NCI-H187 treated with DMSO at 0.1 percent for 48 hours (cell line): ENCODE measurements at regions not wholly inside any gene's neighbourhood (a gene's known extent, or its start where the extent isn't known, plus 50 kb on each side); places are given as distances from the start of the nearest gene placed in this dataset.
"Not testable (repeated sequence)": the region's sequence is repeated elsewhere in the genome, so short reads cannot be mapped to it uniquely, and the experiment has no call there.

Source experiments
- DNase-seq: peaks from one replicate; lab custom pipeline; 2025; lab: John Stamatoyannopoulos, UW

- no peak for DNase-seq
Observed at GRCh38 chr6:4459032-4459431, 317.2 kb upstream of the CDYL start.

GRCh38 chr6:4451718-4452117 lies 316.3 kb upstream of the ECI2 start:
- no peak for DNase-seq

- no peak for DNase-seq
Observed at GRCh38 chr6:4451081-4451480, 315.7 kb upstream of the ECI2 start.

DNA sequence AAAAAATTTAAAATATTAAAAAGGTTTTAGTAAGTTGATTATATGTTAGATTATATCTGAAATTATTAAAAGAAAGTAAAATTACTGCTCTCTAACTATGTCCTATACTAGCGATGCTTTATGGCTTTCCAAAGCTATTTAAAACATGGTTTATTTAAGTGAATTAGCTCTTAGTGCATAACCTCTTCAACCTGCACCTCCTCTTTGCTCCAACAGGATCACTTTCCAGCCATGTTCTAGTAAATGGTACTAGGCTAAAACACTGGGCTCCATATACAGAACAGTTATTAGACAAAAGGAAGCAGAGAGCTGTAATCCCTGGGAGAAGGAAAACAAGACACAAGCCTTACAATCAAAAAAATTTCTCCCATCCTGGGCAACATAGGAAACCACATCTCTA lies 314.9 kb upstream of the ECI2 start:
- no peak for DNase-seq

GRCh38 chr6:4449409-4449808 lies 314.0 kb upstream of the ECI2 start:
- DNase-seq = no peak

- DNase-seq = no peak
Observed at GRCh38 chr6:4448841-4449240, 313.5 kb upstream of the ECI2 start.

- DNase-seq = no peak
Observed at GRCh38 chr6:4447639-4448330, 312.4 kb upstream of the ECI2 start.

- DNase-seq = no peak
Observed at GRCh38 chr6:4446982-4447381, 311.6 kb upstream of the ECI2 start.

DNA sequence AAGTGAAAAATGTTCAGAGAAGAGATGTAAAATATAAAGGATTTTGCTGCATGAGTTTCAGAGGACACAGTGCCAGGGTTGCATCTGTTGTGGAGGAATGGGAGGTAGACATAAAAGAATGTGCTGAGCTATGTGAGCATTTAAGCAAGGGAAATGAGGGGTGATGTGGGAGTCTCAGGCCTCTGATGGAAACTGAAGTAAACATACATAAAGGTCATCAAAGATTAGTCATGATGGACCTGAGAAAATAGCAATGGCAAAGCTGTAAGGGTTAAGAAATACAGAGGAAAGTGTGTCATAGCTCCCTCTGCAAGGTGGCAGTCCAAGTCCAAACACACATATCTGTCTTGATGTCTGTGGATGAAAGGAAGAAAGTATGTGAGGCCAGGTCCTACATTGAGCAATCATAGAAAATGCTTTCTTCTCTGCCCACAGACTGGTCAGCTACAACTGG lies 306.6 kb upstream of the ECI2 start:
- DNase-seq = no peak

DNA sequence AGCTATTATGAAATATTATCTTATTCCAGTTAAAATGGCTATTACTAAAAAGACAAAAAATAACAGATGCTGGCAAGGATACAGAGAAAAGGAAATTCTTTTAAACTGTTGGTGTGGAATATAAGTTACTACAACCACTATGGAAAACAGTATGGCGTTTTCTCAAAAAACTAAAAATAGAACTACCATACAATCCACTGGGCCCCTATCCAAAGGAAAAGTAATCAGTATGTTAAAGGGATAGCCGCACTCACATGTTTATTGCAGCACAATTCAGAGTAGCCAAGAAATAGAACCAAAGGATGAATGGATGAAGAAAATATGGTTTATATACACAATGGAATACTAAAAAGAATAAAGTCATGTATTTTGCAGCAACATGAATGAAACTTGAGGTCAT lies 303.8 kb upstream of the ECI2 start:
- no peak for DNase-seq

GRCh38 chr6:4437342-4437741 lies 302.0 kb upstream of the ECI2 start:
- no peak for DNase-seq

GRCh38 chr6:4435981-4436445 lies 300.6 kb upstream of the ECI2 start:
- DNase-seq = peak; percentile 45

- no peak for DNase-seq
Observed at GRCh38 chr6:4434655-4435054, 299.3 kb upstream of the ECI2 start.

- DNase-seq = no peak
Observed at GRCh38 chr6:4433199-4433598, 297.8 kb upstream of the ECI2 start.

DNA sequence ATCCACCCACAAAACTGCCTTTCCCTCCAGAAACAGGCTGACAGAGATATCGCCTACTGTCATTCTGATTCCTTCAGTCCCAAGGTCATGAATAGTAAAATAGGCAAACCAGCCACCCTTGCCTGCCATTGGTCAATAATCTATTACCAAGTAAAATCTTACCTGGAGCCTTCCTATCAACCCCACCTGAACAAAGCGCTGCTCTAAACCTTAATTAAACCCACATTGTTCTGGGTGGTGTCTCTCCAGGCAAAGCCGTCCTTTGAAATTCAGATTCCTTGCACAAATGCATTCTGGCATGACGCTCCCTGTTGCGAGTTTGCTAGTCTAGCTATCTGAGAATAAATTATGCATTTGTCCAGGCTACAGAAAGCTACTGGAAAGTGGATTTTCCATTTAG lies 291.6 kb upstream of the ECI2 start:
- no peak for DNase-seq

DNA sequence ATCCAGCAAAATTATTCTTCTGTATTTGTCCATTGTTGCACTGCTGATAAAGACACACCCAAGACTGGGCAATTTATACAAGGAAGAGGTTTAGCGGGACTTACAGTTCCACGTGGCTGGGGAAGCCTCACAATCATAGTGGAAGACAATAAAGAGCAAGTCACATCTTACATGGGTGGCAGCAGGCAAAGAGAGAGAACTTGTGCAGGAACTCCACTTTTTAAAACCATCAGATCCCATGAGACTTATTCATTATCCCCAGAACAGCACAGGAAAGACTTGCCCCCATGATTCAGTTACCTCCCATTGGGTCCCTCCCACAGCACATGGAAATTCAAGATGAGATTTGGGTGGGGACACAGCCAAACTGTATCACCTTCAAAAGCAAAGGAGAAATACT lies 286.5 kb upstream of the ECI2 start:
- DNase-seq = no peak

- DNase-seq = no peak
Observed at GRCh38 chr6:4420160-4420865, 284.9 kb upstream of the ECI2 start.

DNA sequence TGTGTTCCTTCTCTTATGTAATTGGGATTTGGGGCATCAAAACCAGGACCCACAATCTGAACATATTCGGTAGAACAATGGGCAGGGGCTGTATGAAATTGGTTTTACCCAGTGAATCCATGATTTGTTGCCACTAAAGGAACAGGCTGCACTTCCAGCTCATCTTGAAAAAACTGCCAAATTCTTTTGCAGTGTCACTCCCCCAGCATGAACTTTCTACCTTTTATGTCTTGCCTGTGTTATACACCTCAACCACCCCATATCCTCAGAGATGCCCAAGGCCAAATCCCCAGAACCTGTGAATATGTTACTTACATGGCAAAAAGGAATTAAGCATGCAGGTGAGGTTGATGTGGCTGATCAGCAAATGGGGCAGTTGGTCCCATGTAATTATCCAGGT lies 280.2 kb upstream of the ECI2 start:
- DNase-seq = no peak

GRCh38 chr6:4414078-4414477 lies 278.7 kb upstream of the ECI2 start:
- DNase-seq = not testable (repeated sequence)

- no peak for DNase-seq
Observed at GRCh38 chr6:4413073-4413472, 277.7 kb upstream of the ECI2 start.

- DNase-seq = no peak
Observed at GRCh38 chr6:4412488-4412887, 277.1 kb upstream of the ECI2 start.

- DNase-seq = no peak
Observed at GRCh38 chr6:4412077-4412476, 276.7 kb upstream of the ECI2 start.

- not testable (repeated sequence) for DNase-seq
Observed at GRCh38 chr6:4407710-4408109, 272.3 kb upstream of the ECI2 start.
